ENCODE measurements at regions not wholly inside any gene's neighbourhood (a gene's known extent, or its start where the extent isn't known, plus 50 kb on each side); places are given as distances from the start of the nearest gene placed in this dataset.

DNA sequence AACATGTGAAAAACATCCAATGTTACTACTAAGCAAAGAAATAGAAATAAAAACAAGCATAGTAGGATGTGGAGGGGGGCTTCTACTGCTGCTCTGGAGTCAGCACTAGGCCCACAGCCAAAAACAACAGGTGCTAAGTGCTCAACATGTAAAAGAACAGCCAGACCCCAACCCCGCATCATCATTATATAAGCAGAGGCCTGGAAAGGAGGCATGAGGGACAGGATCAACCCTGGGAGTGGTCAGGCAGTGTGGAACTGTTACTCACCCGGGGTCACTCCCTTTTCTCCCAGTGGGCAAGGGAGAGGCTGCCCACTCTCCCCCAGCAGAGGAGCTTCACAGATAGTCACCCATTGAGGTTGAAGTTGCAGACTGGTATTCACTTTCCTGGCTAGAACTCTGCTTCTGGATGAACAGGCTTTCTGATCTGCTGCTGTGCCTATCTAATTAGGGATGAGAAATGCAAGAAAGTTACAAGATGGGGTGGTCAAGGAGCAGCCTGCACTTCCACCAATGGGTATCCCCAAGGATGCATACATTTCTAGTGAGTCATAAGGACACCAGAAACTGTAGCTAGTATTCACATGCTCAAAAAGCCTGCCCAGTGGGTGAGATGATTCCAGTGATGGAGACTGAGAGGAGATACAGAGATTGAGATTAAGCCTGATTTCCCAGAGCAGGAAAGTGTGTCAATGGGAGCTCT is 480.1 kb upstream of the TCF4 start:
- no peak overlapping the region for H3K4me3 ChIP-seq (ENCODE audit: low read depth, low read length)
- TF ChIP-seq CTCF (IDR thresholded peaks at IDR 0.05; ENCODE audit: low read depth, low read length) = no peak

GRCh38 chr18:56067214-56067894 is 479.4 kb upstream of the TCF4 start:
- TF ChIP-seq CTCF (IDR thresholded peaks at IDR 0.05; ENCODE audit: low read depth, low read length) = no peak
- no peak overlapping the region for H3K4me3 ChIP-seq (ENCODE audit: low read depth, low read length)

DNA sequence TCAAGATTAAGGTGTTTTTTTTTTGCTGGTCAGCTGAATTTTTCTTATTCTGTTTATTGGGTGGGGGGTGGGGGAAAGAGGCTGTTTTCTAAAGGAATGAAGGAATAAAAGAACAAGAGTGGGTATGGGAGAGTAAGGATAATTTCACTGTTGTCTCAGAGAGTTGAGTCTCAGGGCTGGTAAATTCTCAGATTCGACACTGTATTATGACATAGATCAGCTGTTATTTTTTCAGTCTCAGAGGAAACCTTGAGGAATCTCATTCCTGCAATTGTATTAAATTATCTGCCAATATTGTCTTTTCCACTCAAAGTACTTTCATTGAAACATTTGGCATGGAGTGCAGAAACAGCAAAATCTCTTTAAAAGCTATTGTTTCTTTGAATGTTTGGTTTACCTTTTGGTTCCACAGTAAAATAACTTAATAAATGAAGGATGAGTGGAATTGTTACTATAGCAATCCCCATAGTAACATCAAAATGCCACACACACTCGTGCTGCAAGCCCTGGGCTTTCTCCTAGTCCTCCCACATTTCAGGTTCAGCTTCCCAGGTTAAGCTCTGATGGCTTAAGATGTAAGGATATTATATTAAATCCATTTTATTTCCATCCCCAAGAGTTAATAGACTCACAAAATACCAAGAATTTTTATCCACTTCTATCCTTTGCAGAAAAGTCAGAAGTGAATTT is 478.7 kb upstream of the TCF4 start:
- TF ChIP-seq CTCF (IDR thresholded peaks at IDR 0.05; ENCODE audit: low read depth, low read length) = no peak
- H3K4me3 ChIP-seq (ENCODE audit: low read depth, low read length) = no peak overlapping the region

DNA sequence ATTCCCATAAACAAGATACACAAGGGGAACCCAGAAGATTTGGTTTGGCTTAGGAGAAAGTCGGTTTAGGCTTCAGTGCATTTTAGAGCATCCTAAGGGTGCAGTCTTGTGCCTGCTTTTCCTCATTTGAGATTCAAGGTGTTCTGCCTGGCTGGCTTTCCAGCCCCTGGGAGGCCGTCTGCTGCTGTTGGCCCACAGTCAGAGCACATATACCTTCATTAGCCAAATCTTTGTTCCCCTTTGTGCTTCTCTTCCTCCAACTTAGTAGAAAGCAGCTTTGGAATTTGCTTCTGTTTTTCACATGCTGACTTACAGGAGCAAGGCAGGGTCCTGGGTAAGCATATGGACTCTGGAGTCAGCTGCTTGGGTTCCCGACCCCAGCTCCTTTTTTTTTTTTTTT is 477.1 kb upstream of the TCF4 start:
- H3K4me3 ChIP-seq (ENCODE audit: low read depth, low read length) = no peak overlapping the region
- TF ChIP-seq CTCF (IDR thresholded peaks at IDR 0.05; ENCODE audit: low read depth, low read length) = no peak

DNA sequence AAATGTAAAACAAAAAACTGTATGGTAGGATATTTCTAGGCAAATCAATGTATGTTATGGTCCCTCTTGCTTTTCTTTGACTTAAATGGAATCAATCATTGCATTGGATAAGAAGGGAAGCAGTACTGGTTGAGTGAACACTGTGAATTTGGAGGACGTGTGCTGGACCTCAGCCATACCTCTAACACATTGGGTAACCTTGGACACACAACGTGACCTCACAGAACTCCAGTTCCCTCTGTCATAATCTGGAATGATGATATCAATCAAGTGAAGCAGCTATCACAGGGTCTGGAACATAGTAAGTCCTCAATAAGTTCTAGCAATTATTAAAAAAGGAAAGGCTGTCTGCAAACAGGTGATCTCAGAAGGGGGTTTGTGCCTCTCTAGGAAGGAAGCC is 474.9 kb upstream of the TCF4 start:
- H3K4me3 ChIP-seq (ENCODE audit: low read depth, low read length) = no peak overlapping the region
- no peak for TF ChIP-seq CTCF (IDR thresholded peaks at IDR 0.05; ENCODE audit: low read depth, low read length)

- no peak for TF ChIP-seq CTCF (IDR thresholded peaks at IDR 0.05; ENCODE audit: low read depth, low read length)
Measured at GRCh38 chr18:56060967-56061541, 473.1 kb upstream of the TCF4 start.

More at GRCh38 chr18:56060967-56061541, 473.1 kb upstream of the TCF4 start:
- no peak overlapping the region for H3K4me3 ChIP-seq (ENCODE audit: low read depth, low read length)

Data from WI38 (cell line).